ENCODE measurements at regions not wholly inside any gene's neighbourhood (a gene's known extent, or its start where the extent isn't known, plus 50 kb on each side); places are given as distances from the start of the nearest gene placed in this dataset.

GRCh38 chr2:193549661-193550060 lies 1354.9 kb upstream of the TMEFF2 start:
- Histone ChIP-seq H3K4me3 (ENCODE audit: low read depth, low read length, poor library complexity, severe bottlenecking) (no peak overlapping the region), H3K36me3 (ENCODE audit: insufficient read depth, low read length, poor library complexity, severe bottlenecking) (no peaks in the 10 kb centered on the region)

GRCh38 chr2:193542762-193543161 lies 1348.0 kb upstream of the TMEFF2 start:
- Histone ChIP-seq H3K27ac (ENCODE audit: low read depth, low read length, poor library complexity, severe bottlenecking) (no peak overlapping the region), H3K9me3 (ENCODE audit: low read depth, low read length, poor library complexity, severe bottlenecking) (no peaks in the 10 kb centered on the region), H3K36me3 (ENCODE audit: insufficient read depth, low read length, poor library complexity, severe bottlenecking) (no peaks in the 10 kb centered on the region), H3K4me1 (ENCODE audit: insufficient read depth, low read length, poor library complexity, severe bottlenecking) (no peaks in the 10 kb centered on the region), H3K27me3 (replicated peaks; ENCODE audit: insufficient read depth, low read depth, low read length, poor library complexity) (no peaks in the 10 kb centered on the region), H3K4me3 (ENCODE audit: low read depth, low read length, poor library complexity, severe bottlenecking) (no peak overlapping the region)
- TF ChIP-seq CTCF (conservative IDR thresholded peaks at IDR 0.05; ENCODE audit: low read depth, low read length): no peak
- TF ChIP-seq EZH2 (IDR thresholded peaks at IDR 0.05; ENCODE audit: borderline replicate concordance, low read depth, low read length, poor library complexity, severe bottlenecking): no peak
- no TSS peak for BruUV-seq (replicated peaks)
- DNase-seq (ENCODE audit: low spot score): no peak
- intact Hi-C loops (cut with micrococcal nuclease; ENCODE audit: unreplicated experiment): no loop called here
- ChIA-PET CTCF (no interaction called here), POLR2A (ENCODE audit: low non-redundant PET) (no interaction called here)

More at GRCh38 chr2:193549661-193550060, 1354.9 kb upstream of the TMEFF2 start:
- ChIA-PET CTCF (no interaction called here), POLR2A (ENCODE audit: low non-redundant PET) (no interaction called here)
- no peaks in the 10 kb centered on the region for H3K27me3 ChIP-seq (replicated peaks; ENCODE audit: insufficient read depth, low read depth, low read length, poor library complexity)
- intact Hi-C loops (cut with micrococcal nuclease; ENCODE audit: unreplicated experiment): no loop called here
- peaks cover 16% of the 10 kb centered on the region for H3K9me3 ChIP-seq (ENCODE audit: low read depth, low read length, poor library complexity, severe bottlenecking)
- no peak for TF ChIP-seq CTCF (conservative IDR thresholded peaks at IDR 0.05; ENCODE audit: low read depth, low read length)
- TF ChIP-seq EZH2 (IDR thresholded peaks at IDR 0.05; ENCODE audit: borderline replicate concordance, low read depth, low read length, poor library complexity, severe bottlenecking): no peak
- DNase-seq (ENCODE audit: low spot score): no peak
- H3K4me1 ChIP-seq (ENCODE audit: insufficient read depth, low read length, poor library complexity, severe bottlenecking): no peaks in the 10 kb centered on the region
- H3K27ac ChIP-seq (ENCODE audit: low read depth, low read length, poor library complexity, severe bottlenecking): no peak overlapping the region
- BruUV-seq (replicated peaks): no TSS peak

- H3K27ac ChIP-seq (ENCODE audit: low read depth, low read length, poor library complexity, severe bottlenecking): no peak overlapping the region
- H3K9me3 ChIP-seq (ENCODE audit: low read depth, low read length, poor library complexity, severe bottlenecking): no peaks in the 10 kb centered on the region
- intact Hi-C loops (cut with micrococcal nuclease; ENCODE audit: unreplicated experiment): no loop called here
- H3K36me3 ChIP-seq (ENCODE audit: insufficient read depth, low read length, poor library complexity, severe bottlenecking): no peaks in the 10 kb centered on the region
- CTCF ChIA-PET: no interaction called here
- BruUV-seq (replicated peaks): no TSS peak
- H3K4me1 ChIP-seq (ENCODE audit: insufficient read depth, low read length, poor library complexity, severe bottlenecking): no peaks in the 10 kb centered on the region
- POLR2A ChIA-PET (ENCODE audit: low non-redundant PET): no interaction called here
- no peak for DNase-seq (ENCODE audit: low spot score)
- no peak overlapping the region for H3K4me3 ChIP-seq (ENCODE audit: low read depth, low read length, poor library complexity, severe bottlenecking)
- TF ChIP-seq CTCF (conservative IDR thresholded peaks at IDR 0.05; ENCODE audit: low read depth, low read length): no peak
- TF ChIP-seq EZH2 (IDR thresholded peaks at IDR 0.05; ENCODE audit: borderline replicate concordance, low read depth, low read length, poor library complexity, severe bottlenecking): no peak
- H3K27me3 ChIP-seq (replicated peaks; ENCODE audit: insufficient read depth, low read depth, low read length, poor library complexity): no peaks in the 10 kb centered on the region
Measured at GRCh38 chr2:193539188-193539587, 1344.5 kb upstream of the TMEFF2 start.
